SIG-M5 treated with dmso at 0.1 percent for 504 hours (cell line): ENCODE measurements at regions not wholly inside any gene's neighbourhood (a gene's known extent, or its start where the extent isn't known, plus 50 kb on each side); places are given as distances from the start of the nearest gene placed in this dataset.

ENCODE experiments used
- DNase-seq: peaks from one replicate; lab custom pipeline; 2025; ENCODE audit not compliant: unreplicated experiment; lab: John Stamatoyannopoulos, UW

DNA sequence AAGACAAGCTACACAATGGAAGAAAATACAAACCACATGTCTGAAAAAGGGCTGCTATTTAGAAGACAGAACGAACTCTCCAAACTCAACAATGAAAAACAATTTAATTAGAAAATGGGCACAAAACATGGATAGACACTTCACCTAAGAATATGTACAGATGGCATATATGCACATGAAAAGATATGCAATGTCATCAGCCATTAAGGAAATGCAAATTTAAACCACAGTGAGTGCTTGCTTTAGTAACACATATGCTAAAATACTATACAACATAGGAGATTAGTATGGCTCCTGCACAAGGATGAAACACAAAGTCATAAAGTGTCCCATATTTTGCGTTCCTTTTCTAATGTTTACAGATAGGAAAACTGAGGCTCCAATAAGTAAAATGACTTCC lies 60.4 kb upstream of the FAM83B start:
- DNase-seq = no peak

DNA sequence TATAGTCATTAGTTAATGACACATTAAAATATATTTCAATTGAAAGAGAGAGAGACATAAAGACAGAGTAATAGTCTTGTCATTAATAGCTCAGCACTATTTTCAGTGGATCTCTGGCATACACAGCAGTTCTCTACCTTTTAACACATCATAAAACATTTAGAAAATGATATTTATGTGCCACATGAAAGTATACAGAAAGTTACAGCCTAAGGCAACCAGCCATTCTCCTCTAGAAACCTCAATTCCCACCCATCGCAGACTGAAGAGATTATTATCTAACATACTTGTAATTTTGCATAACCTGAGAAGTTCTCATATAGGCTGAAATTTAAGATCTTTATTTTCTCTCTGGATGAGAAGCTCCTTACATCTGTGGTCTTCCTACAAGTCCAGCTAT lies 58.7 kb upstream of the FAM83B start:
- no peak for DNase-seq
